ENCODE measurements at regions not wholly inside any gene's neighbourhood (a gene's known extent, or its start where the extent isn't known, plus 50 kb on each side); places are given as distances from the start of the nearest gene placed in this dataset.

- Histone ChIP-seq H4K20me1 (ENCODE audit: insufficient read depth, low read length) (no peaks in the 10 kb centered on the region), H3K9me3 (replicated peaks; ENCODE audit: insufficient read depth, low read length) (no peaks in the 10 kb centered on the region), H3K4me1 (ENCODE audit: low read length) (no peaks in the 10 kb centered on the region), H3K4me2 (ENCODE audit: low read depth, low read length) (no peak overlapping the region), H3K9ac (ENCODE audit: low read length) (no peak overlapping the region), H2AFZ (ENCODE audit: low read length) (no peak overlapping the region), H3K9me2 (replicated peaks; ENCODE audit: insufficient read depth, low read length) (no peaks in the 10 kb centered on the region), H3K36me3 (replicated peaks; ENCODE audit: insufficient read depth, low read length) (no peaks in the 10 kb centered on the region), H3F3A (ENCODE audit: insufficient read depth, low read length) (no peaks in the 10 kb centered on the region), H3K27ac (ENCODE audit: low read length) (no peak overlapping the region), H3K79me2 (ENCODE audit: low read length) (no peaks in the 10 kb centered on the region), H3K27me3 (replicated peaks; ENCODE audit: insufficient read depth, low read length) (no peaks in the 10 kb centered on the region), H3K4me3 (ENCODE audit: low read length) (no peak overlapping the region)
- DNase-seq: no peak
- TF ChIP-seq, protein P1, sequence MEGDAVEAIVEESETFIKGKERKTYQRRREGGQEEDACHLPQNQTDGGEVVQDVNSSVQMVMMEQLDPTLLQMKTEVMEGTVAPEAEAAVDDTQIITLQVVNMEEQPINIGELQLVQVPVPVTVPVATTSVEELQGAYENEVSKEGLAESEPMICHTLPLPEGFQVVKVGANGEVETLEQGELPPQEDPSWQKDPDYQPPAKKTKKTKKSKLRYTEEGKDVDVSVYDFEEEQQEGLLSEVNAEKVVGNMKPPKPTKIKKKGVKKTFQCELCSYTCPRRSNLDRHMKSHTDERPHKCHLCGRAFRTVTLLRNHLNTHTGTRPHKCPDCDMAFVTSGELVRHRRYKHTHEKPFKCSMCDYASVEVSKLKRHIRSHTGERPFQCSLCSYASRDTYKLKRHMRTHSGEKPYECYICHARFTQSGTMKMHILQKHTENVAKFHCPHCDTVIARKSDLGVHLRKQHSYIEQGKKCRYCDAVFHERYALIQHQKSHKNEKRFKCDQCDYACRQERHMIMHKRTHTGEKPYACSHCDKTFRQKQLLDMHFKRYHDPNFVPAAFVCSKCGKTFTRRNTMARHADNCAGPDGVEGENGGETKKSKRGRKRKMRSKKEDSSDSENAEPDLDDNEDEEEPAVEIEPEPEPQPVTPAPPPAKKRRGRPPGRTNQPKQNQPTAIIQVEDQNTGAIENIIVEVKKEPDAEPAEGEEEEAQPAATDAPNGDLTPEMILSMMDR (IDR thresholded peaks at IDR 0.05; ENCODE audit: low read length): no peak
- TF ChIP-seq EZH2 (optimal IDR thresholded peaks at IDR 0.05; ENCODE audit: low read depth, low read length): no peak
- no peak for TF ChIP-seq EZH2phosphoT487 (IDR thresholded peaks at IDR 0.05; ENCODE audit: low read length)
Measured at GRCh38 chr1:62917314-62917713, 133.4 kb downstream of the ATG4C start.

- Histone ChIP-seq H3K79me2 (ENCODE audit: low read length) (no peaks in the 10 kb centered on the region), H3K9me2 (replicated peaks; ENCODE audit: insufficient read depth, low read length) (no peaks in the 10 kb centered on the region), H3K9ac (ENCODE audit: low read length) (no peak overlapping the region), H4K20me1 (ENCODE audit: insufficient read depth, low read length) (no peaks in the 10 kb centered on the region), H3K4me2 (ENCODE audit: low read depth, low read length) (no peak overlapping the region), H2AFZ (ENCODE audit: low read length) (no peak overlapping the region), H3K27ac (ENCODE audit: low read length) (no peak overlapping the region), H3K27me3 (replicated peaks; ENCODE audit: insufficient read depth, low read length) (no peaks in the 10 kb centered on the region), H3K4me3 (ENCODE audit: low read length) (no peak overlapping the region), H3K4me1 (ENCODE audit: low read length) (no peaks in the 10 kb centered on the region), H3K36me3 (replicated peaks; ENCODE audit: insufficient read depth, low read length) (no peaks in the 10 kb centered on the region), H3F3A (ENCODE audit: insufficient read depth, low read length) (no peaks in the 10 kb centered on the region), H3K9me3 (replicated peaks; ENCODE audit: insufficient read depth, low read length) (no peaks in the 10 kb centered on the region)
- no peak for DNase-seq
- TF ChIP-seq EZH2phosphoT487 (IDR thresholded peaks at IDR 0.05; ENCODE audit: low read length) (no peak), EZH2 (optimal IDR thresholded peaks at IDR 0.05; ENCODE audit: low read depth, low read length) (no peak)
- TF ChIP-seq, protein P1 (IDR thresholded peaks at IDR 0.05; ENCODE audit: low read length): no peak
Measured at GRCh38 chr1:62917805-62918204, 133.9 kb downstream of the ATG4C start.

DNA sequence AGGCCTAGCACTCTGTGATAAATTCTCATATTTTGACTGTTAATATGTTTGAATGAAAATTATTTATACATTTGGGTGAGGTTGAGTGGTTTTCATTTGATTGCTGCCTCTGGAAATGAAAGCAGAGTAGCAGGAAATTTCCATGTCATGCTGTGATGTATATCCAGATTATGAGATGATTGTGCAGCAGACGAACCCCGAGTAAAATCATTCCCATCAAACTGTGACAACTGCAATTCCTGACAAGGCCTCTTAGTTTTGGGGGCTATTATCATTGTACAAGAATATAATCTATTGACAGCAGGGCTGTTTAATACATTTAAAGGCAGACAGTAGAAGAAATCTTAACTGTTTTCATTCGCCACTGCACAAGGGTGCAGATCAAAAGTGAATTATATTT, 134.8 kb downstream of the ATG4C start:
- no peaks in the 10 kb centered on the region for H3F3A ChIP-seq (ENCODE audit: insufficient read depth, low read length)
- no peaks in the 10 kb centered on the region for H3K4me1 ChIP-seq (ENCODE audit: low read length)
- no peak overlapping the region for H2AFZ ChIP-seq (ENCODE audit: low read length)
- no peaks in the 10 kb centered on the region for H3K27me3 ChIP-seq (replicated peaks; ENCODE audit: insufficient read depth, low read length)
- H3K9ac ChIP-seq (ENCODE audit: low read length): no peak overlapping the region
- H3K9me3 ChIP-seq (replicated peaks; ENCODE audit: insufficient read depth, low read length): no peaks in the 10 kb centered on the region
- H3K27ac ChIP-seq (ENCODE audit: low read length): no peak overlapping the region
- H3K36me3 ChIP-seq (replicated peaks; ENCODE audit: insufficient read depth, low read length): no peaks in the 10 kb centered on the region
- H4K20me1 ChIP-seq (ENCODE audit: insufficient read depth, low read length): no peaks in the 10 kb centered on the region
- DNase-seq: no peak
- TF ChIP-seq EZH2 (optimal IDR thresholded peaks at IDR 0.05; ENCODE audit: low read depth, low read length): no peak
- TF ChIP-seq, protein P1 (IDR thresholded peaks at IDR 0.05; ENCODE audit: low read length): no peak
- TF ChIP-seq EZH2phosphoT487 (IDR thresholded peaks at IDR 0.05; ENCODE audit: low read length): no peak
- no peak overlapping the region for H3K4me3 ChIP-seq (ENCODE audit: low read length)
- H3K4me2 ChIP-seq (ENCODE audit: low read depth, low read length): no peak overlapping the region
- H3K79me2 ChIP-seq (ENCODE audit: low read length): no peaks in the 10 kb centered on the region
- H3K9me2 ChIP-seq (replicated peaks; ENCODE audit: insufficient read depth, low read length): no peaks in the 10 kb centered on the region
